HT1080 (cell line): ENCODE measurements at regions not wholly inside any gene's neighbourhood (a gene's known extent, or its start where the extent isn't known, plus 50 kb on each side); places are given as distances from the start of the nearest gene placed in this dataset.

Experiments
- DNase-seq: peaks from one replicate; pipeline ENCODE4 v3.0.0-alpha.2; 2015; ENCODE audit warnings: low read depth

GRCh38 chr5:73292816-73293459, 119.9 kb downstream of the TMEM174 start:
- DNase-seq, result no peak

- DNase-seq, result no peak
These were observed 118.9 kb downstream of the TMEM174 start for GRCh38 chr5:73291873-73292272.

GRCh38 chr5:73290242-73290641, 117.2 kb downstream of the TMEM174 start:
- DNase-seq, result no peak

GRCh38 chr5:73288803-73289720, 116.1 kb downstream of the TMEM174 start:
- DNase-seq, result no peak

GRCh38 chr5:73286896-73287295, 113.9 kb downstream of the TMEM174 start:
- peak; percentile 61 for DNase-seq

GRCh38 chr5:73284985-73285384, 112.0 kb downstream of the TMEM174 start:
- no peak for DNase-seq

- DNase-seq, result no peak
These were observed 111.3 kb downstream of the TMEM174 start for GRCh38 chr5:73284220-73284795.

- DNase-seq, result no peak
These were observed 109.9 kb downstream of the TMEM174 start for GRCh38 chr5:73282923-73283322.

GRCh38 chr5:73282383-73282782, 109.4 kb downstream of the TMEM174 start:
- DNase-seq, result no peak

GRCh38 chr5:73280821-73281746, 108.1 kb downstream of the TMEM174 start:
- DNase-seq, result peak; percentile 75

GRCh38 chr5:73280386-73280785, 107.4 kb downstream of the TMEM174 start:
- DNase-seq, result no peak

GRCh38 chr5:73279805-73280204, 106.8 kb downstream of the TMEM174 start:
- DNase-seq, result no peak

GRCh38 chr5:73278693-73279092, 105.7 kb downstream of the TMEM174 start:
- DNase-seq, result no peak

GRCh38 chr5:73274881-73275663, 102.1 kb downstream of the TMEM174 start:
- DNase-seq, result no peak

- no peak for DNase-seq
These were observed 101.1 kb downstream of the TMEM174 start for GRCh38 chr5:73274121-73274520.

GRCh38 chr5:73273379-73274050, 100.5 kb downstream of the TMEM174 start:
- DNase-seq, result no peak

- DNase-seq, result no peak
These were observed 99.4 kb downstream of the TMEM174 start for GRCh38 chr5:73272351-73272750.

GRCh38 chr5:73268826-73269225, 95.8 kb downstream of the TMEM174 start:
- DNase-seq, result no peak

- no peak for DNase-seq
These were observed 94.9 kb downstream of the TMEM174 start for GRCh38 chr5:73267766-73268435.
